ENCODE measurements at regions not wholly inside any gene's neighbourhood (a gene's known extent, or its start where the extent isn't known, plus 50 kb on each side); places are given as distances from the start of the nearest gene placed in this dataset.
"Not testable (repeated sequence)": the region's sequence is repeated elsewhere in the genome, so short reads cannot be mapped to it uniquely, and the experiment has no call there.

DNA sequence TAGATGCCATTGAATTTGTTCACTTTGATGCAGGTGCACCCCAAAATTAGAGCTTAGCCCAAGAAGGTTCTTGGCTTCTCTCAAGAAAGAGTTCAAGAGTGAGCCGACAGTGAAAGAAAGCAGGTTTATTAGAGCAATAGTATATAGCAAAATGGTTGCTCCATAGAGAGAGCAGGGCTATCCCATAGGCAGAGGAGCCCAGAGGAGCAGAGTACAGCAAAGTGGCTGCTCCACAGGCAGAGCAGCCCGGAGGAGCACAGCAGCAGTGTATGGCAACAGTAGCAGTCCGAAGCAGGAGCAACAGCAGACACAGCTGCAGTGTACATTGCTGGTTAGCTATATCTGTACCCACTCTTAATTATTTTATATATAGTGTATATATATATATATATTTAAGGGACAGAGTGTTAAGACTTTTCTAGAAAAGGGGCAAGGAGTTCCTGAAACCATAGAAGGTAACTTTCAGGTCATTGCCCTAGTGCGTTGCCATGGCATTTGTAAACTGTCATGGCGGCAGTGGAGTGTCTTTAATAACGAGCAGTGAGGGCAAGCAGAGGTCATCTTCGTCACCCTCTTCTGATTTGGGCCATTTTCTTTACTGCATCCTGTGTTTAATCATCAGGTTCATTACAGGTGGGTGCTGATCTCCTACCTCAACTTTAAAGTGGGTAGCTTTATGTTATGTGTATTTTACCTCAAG, 222.7 kb downstream of the CYB561 start:
- no peaks in the 10 kb centered on the region for H3K4me1 Mint-ChIP-seq
- ATAC-seq (no peak), DNase-seq (ENCODE audit: low spot score) (no peak)
- peaks cover 3% of the 10 kb centered on the region; the same call in 1 of the 2 replicates for H3K9me3 Mint-ChIP-seq
- POLR2A ChIA-PET, result no interaction called here
- TF ChIP-seq, protein P1, sequence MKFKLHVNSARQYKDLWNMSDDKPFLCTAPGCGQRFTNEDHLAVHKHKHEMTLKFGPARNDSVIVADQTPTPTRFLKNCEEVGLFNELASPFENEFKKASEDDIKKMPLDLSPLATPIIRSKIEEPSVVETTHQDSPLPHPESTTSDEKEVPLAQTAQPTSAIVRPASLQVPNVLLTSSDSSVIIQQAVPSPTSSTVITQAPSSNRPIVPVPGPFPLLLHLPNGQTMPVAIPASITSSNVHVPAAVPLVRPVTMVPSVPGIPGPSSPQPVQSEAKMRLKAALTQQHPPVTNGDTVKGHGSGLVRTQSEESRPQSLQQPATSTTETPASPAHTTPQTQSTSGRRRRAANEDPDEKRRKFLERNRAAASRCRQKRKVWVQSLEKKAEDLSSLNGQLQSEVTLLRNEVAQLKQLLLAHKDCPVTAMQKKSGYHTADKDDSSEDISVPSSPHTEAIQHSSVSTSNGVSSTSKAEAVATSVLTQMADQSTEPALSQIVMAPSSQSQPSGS (CRISPR knock-in tag; IDR thresholded peaks at IDR 0.05; ENCODE audit: borderline replicate concordance, low read depth), result no peak
- TF ChIP-seq, protein P2, sequence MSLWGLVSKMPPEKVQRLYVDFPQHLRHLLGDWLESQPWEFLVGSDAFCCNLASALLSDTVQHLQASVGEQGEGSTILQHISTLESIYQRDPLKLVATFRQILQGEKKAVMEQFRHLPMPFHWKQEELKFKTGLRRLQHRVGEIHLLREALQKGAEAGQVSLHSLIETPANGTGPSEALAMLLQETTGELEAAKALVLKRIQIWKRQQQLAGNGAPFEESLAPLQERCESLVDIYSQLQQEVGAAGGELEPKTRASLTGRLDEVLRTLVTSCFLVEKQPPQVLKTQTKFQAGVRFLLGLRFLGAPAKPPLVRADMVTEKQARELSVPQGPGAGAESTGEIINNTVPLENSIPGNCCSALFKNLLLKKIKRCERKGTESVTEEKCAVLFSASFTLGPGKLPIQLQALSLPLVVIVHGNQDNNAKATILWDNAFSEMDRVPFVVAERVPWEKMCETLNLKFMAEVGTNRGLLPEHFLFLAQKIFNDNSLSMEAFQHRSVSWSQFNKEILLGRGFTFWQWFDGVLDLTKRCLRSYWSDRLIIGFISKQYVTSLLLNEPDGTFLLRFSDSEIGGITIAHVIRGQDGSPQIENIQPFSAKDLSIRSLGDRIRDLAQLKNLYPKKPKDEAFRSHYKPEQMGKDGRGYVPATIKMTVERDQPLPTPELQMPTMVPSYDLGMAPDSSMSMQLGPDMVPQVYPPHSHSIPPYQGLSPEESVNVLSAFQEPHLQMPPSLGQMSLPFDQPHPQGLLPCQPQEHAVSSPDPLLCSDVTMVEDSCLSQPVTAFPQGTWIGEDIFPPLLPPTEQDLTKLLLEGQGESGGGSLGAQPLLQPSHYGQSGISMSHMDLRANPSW (CRISPR knock-in tag; conservative IDR thresholded peaks at IDR 0.05; ENCODE audit: low read depth), result no peak
- TF ChIP-seq TEAD1 (CRISPR knock-in tag; IDR thresholded peaks at IDR 0.05) (no peak), GRHL2 (CRISPR knock-in tag; IDR thresholded peaks at IDR 0.05; ENCODE audit: insufficient replicate concordance, severe bottlenecking) (no peak), ELF4 (CRISPR knock-in tag; IDR thresholded peaks at IDR 0.05; ENCODE audit: low read depth) (no peak), ZNF263 (CRISPR knock-in tag; IDR thresholded peaks at IDR 0.05; ENCODE audit: low read depth) (no peak), FOXP1 (CRISPR knock-in tag; IDR thresholded peaks at IDR 0.05; ENCODE audit: borderline replicate concordance) (no peak), NFATC4 (CRISPR knock-in tag; IDR thresholded peaks at IDR 0.05) (no peak), OVOL2 (CRISPR knock-in tag; IDR thresholded peaks at IDR 0.05; ENCODE audit: borderline replicate concordance) (no peak), ZNF423 (CRISPR knock-in tag; IDR thresholded peaks at IDR 0.05) (no peak), TP53 (CRISPR knock-in tag; IDR thresholded peaks at IDR 0.05) (no peak)
- TF ChIP-seq, protein P3, sequence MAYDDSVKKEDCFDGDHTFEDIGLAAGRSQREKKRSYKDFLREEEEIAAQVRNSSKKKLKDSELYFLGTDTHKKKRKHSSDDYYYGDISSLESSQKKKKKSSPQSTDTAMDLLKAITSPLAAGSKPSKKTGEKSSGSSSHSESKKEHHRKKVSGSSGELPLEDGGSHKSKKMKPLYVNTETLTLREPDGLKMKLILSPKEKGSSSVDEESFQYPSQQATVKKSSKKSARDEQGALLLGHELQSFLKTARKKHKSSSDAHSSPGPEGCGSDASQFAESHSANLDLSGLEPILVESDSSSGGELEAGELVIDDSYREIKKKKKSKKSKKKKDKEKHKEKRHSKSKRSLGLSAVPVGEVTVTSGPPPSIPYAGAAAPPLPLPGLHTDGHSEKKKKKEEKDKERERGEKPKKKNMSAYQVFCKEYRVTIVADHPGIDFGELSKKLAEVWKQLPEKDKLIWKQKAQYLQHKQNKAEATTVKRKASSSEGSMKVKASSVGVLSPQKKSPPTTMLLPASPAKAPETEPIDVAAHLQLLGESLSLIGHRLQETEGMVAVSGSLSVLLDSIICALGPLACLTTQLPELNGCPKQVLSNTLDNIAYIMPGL (CRISPR knock-in tag; IDR thresholded peaks at IDR 0.05), result no peak
- H3K4me3 Mint-ChIP-seq, result no peak overlapping the region
- H3K27me3 Mint-ChIP-seq (ENCODE audit: low read depth), result no peaks in the 10 kb centered on the region
- no peaks in the 10 kb centered on the region for H3K36me3 Mint-ChIP-seq
- CTCF ChIA-PET, result interaction anchor here (0.9 kb wide), 1 partner anchor 10 kb away, joined by 3 read pairs; no protein-coding TSS in a partner anchor
- H3K27ac Mint-ChIP-seq, result no peak overlapping the region

DNA sequence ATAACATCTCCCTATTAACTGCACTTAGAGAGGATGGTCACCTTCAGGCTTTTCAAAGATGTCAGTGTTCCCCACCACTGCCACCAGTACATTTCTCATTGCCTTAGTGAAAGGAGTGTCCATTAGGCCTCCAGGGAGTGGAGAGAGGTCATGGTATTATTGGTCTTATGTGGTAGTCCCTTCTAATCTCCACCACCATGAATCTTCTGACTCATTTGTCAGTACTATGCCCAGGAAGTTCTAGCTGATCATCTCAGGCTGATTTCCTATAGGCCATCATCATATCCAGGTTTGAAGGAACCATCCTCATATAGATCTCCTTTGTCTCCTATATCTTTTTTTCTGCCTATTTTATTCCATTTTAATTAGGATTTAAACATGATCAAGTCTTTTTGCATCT, 221.5 kb downstream of the CYB561 start:
- ATAC-seq, result no peak
- TF ChIP-seq, protein P4, sequence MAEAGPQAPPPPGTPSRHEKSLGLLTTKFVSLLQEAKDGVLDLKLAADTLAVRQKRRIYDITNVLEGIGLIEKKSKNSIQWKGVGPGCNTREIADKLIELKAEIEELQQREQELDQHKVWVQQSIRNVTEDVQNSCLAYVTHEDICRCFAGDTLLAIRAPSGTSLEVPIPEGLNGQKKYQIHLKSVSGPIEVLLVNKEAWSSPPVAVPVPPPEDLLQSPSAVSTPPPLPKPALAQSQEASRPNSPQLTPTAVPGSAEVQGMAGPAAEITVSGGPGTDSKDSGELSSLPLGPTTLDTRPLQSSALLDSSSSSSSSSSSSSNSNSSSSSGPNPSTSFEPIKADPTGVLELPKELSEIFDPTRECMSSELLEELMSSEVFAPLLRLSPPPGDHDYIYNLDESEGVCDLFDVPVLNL (CRISPR knock-in tag; IDR thresholded peaks at IDR 0.05; ENCODE audit: borderline replicate concordance, low read depth), result no peak
- TF ChIP-seq SOX15 (CRISPR knock-in tag; IDR thresholded peaks at IDR 0.05), result no peak
- TF ChIP-seq ZNF671 (CRISPR knock-in tag; IDR thresholded peaks at IDR 0.05), result no peak
- no peak for TF ChIP-seq ZNF423 (CRISPR knock-in tag; IDR thresholded peaks at IDR 0.05)
- TF ChIP-seq MXD4 (CRISPR knock-in tag; IDR thresholded peaks at IDR 0.05; ENCODE audit: borderline replicate concordance), result no peak
- no peak for TF ChIP-seq JAZF1 (CRISPR knock-in tag; IDR thresholded peaks at IDR 0.05)
- Mint-ChIP-seq H3K27me3 (ENCODE audit: low read depth) (no peaks in the 10 kb centered on the region), H3K4me3 (no peak overlapping the region), H3K4me1 (no peaks in the 10 kb centered on the region), H3K36me3 (no peaks in the 10 kb centered on the region), H3K9me3 (peaks cover 3% of the 10 kb centered on the region; the same call in 1 of the 2 replicates), H3K27ac (no peak overlapping the region)
- no peak for DNase-seq (ENCODE audit: low spot score)
- CTCF ChIA-PET, result no interaction called here
- POLR2A ChIA-PET, result no interaction called here

DNA sequence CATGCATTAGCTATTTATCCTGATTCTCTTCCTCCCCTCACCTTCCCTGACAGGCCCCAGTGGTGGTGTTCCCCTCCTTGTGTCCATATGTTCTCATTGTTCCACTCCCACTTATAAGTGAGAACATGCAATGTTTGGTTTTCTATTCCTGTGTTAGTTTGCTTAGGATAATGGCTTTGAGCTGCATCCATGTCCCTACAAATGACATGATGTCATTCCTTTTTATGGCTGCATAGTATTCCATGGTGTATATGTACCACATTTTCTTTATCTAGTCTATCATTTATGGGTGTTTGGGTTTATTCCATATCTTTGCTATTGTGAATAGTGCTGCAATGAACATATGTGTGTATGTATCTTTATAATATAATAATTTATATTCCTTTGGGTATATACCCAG, 219.4 kb downstream of the CYB561 start:
- H3K4me1 Mint-ChIP-seq; H3K4me3 Mint-ChIP-seq; ATAC-seq; H3K27me3 Mint-ChIP-seq (ENCODE audit: low read depth); POLR2A ChIA-PET; H3K27ac Mint-ChIP-seq; DNase-seq (ENCODE audit: low spot score): not testable (repeated sequence)
- peaks cover 20% of the 10 kb centered on the region for H3K9me3 Mint-ChIP-seq
- CTCF ChIA-PET, result interaction anchor here (0.8 kb wide), 1 partner anchor 144 kb away, joined by 3 read pairs; no protein-coding TSS in a partner anchor
- H3K36me3 Mint-ChIP-seq, result peaks cover 15% of the 10 kb centered on the region

DNA sequence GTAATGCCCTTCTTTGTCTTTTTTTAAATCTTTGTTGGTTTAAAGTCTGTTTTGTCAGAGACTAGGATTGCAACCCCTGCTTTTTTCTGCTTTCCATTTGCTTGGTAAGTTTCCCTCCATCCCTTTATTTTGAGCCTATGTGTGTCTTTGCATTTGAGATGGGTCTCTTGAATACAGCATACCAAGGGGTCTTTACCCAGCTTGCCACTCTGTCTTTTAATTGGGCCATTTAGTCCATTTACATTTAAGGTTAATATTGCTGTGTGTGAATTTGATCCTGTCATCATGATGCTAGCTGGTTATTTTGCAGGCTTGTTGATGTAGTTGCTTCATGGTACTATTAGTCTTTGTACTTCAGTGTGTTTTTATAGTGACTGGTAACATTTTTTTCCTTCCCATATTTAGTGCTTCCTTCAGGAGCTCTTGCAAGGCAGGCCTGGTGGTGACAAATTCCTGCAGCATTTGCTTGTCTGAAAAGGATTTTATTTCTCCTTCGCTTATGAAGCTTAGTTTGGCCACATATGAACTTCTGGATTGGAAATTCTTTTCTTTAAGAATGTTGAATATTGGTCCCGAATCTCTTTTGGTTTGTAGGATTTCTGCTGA, 215.0 kb downstream of the CYB561 start:
- H3K4me3 Mint-ChIP-seq; DNase-seq (ENCODE audit: low spot score); CTCF ChIA-PET; ATAC-seq; H3K27me3 Mint-ChIP-seq (ENCODE audit: low read depth); POLR2A ChIA-PET; H3K27ac Mint-ChIP-seq; H3K4me1 Mint-ChIP-seq: not testable (repeated sequence)
- Mint-ChIP-seq H3K36me3 (peaks cover 22% of the 10 kb centered on the region), H3K9me3 (peaks cover 34% of the 10 kb centered on the region)

Measured in WTC11 (cell line).